ENCODE measurements at regions not wholly inside any gene's neighbourhood (a gene's known extent, or its start where the extent isn't known, plus 50 kb on each side); places are given as distances from the start of the nearest gene placed in this dataset.

- DNase-seq: no peak
Measured at GRCh38 chr2:64196963-64197362, 52.7 kb upstream of the PELI1 start.

GRCh38 chr2:64201151-64201550 is 56.9 kb upstream of the PELI1 start:
- DNase-seq: no peak

- DNase-seq: peak; percentile 69
Measured at GRCh38 chr2:64202206-64202845, 58.1 kb upstream of the PELI1 start.

GRCh38 chr2:64203131-64203857 is 59.1 kb upstream of the PELI1 start:
- DNase-seq: peak; percentile 21

- peak; percentile 98 for DNase-seq
Measured at GRCh38 chr2:64203858-64204632, 59.8 kb upstream of the PELI1 start.

- no peak for DNase-seq
Measured at GRCh38 chr2:64204703-64205102, 60.5 kb upstream of the PELI1 start.

GRCh38 chr2:64205415-64205814 is 61.2 kb upstream of the PELI1 start:
- DNase-seq: no peak

GRCh38 chr2:64207573-64207972 is 63.4 kb upstream of the PELI1 start:
- no peak for DNase-seq

GRCh38 chr2:64210816-64211215 is 66.6 kb upstream of the PELI1 start:
- peak; percentile 39 for DNase-seq

- DNase-seq: peak; percentile 84
Measured at GRCh38 chr2:64211276-64211921, 67.2 kb upstream of the PELI1 start.

GRCh38 chr2:64212346-64212745 is 68.1 kb upstream of the PELI1 start:
- DNase-seq: peak; percentile 97

GRCh38 chr2:64212801-64213321 is 68.6 kb upstream of the PELI1 start:
- peak; percentile 95 for DNase-seq

- peak; percentile 83 for DNase-seq
Measured at GRCh38 chr2:64213532-64214275, 69.5 kb upstream of the PELI1 start.

- DNase-seq: peak; percentile 77
Measured at GRCh38 chr2:64214281-64215115, 70.3 kb upstream of the PELI1 start.

GRCh38 chr2:64217198-64217869 is 73.1 kb upstream of the PELI1 start:
- DNase-seq: no peak

- DNase-seq: no peak
Measured at GRCh38 chr2:64218137-64218802, 74.0 kb upstream of the PELI1 start.

- DNase-seq: peak; percentile 52
Measured at GRCh38 chr2:64219149-64219548, 74.9 kb upstream of the PELI1 start.

- peak; percentile 70 for DNase-seq
Measured at GRCh38 chr2:64220265-64220664, 76.0 kb upstream of the PELI1 start.

- no peak for DNase-seq
Measured at GRCh38 chr2:64220894-64221617, 76.8 kb upstream of the PELI1 start.
